COLO829 (cell line): ENCODE measurements at regions not wholly inside any gene's neighbourhood (a gene's known extent, or its start where the extent isn't known, plus 50 kb on each side); places are given as distances from the start of the nearest gene placed in this dataset.
"Not testable (repeated sequence)": the region's sequence is repeated elsewhere in the genome, so short reads cannot be mapped to it uniquely, and the experiment has no call there.

Source experiments
- DNase-seq: peaks from one replicate; pipeline ENCODE4 v3.0.0; 2012; ENCODE audit warnings: low spot score

DNA sequence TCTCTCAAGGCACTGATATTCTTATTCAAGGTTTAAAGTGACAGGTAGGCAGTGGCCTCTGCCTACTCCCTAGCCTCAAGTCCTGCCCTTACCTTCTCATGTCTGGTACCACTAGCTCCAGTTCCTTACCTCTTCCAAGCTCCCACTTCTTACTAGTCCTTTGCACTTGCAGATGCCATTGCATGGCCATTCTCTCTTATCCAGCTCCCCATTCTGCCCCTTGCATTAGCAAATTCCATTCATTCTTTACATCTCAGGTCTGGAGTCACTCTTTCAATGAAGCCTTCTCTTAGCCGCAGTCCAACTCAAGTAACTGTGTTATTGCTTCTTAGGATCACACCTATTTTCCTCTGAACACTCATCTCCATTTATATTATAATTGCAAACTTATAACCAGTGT, 807.1 kb downstream of the EDEM1 start:
- no peak for DNase-seq

GRCh38 chr3:6018456-6018855, 830.9 kb downstream of the EDEM1 start:
- no peak for DNase-seq

DNA sequence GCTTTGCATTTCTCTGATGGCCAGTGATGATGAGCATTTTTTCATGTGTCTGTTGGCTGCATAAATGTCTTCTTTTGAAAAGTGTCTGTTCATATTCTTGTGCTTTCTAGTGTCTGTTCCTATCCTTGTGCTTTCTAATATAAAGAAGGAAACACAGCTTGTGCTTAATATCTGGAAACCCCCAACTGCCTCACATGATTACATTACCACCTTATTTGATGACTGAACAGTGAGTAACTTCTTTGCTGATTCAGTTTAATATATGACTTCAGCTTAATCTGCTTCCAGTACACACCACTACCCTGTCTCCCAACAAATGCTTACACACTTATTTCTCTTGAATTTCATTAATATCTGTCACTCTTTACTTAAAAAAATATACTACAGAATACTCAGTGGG, 835.1 kb downstream of the EDEM1 start:
- DNase-seq = no peak

- DNase-seq = no peak
These were observed 835.9 kb upstream of the GRM7 start for GRCh38 chr3:6025032-6025431.

- not testable (repeated sequence) for DNase-seq
These were observed 830.3 kb upstream of the GRM7 start for GRCh38 chr3:6030648-6031047.

DNA sequence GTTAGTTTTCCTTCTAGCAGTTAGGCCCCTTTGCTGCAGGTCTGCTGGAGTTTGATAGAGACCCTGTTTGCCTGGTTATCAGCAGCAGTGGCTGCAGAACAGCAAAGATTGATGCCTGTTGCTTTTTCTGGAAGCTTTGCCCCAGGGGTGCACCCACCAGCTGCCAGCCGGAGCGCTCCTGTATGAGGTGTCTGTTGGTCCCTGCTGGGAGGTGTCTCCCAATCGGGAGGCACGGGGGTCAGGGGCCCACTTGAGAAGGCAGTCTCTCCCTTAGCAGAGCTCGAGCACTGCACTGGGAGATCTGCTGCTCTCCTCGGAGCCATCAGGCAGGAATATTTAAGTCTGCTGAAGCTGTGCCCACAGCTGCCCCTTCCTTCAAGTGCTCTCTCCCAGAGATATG, 825.3 kb upstream of the GRM7 start:
- DNase-seq = no peak

- no peak for DNase-seq
These were observed 820.9 kb upstream of the GRM7 start for GRCh38 chr3:6039971-6040370.

DNA sequence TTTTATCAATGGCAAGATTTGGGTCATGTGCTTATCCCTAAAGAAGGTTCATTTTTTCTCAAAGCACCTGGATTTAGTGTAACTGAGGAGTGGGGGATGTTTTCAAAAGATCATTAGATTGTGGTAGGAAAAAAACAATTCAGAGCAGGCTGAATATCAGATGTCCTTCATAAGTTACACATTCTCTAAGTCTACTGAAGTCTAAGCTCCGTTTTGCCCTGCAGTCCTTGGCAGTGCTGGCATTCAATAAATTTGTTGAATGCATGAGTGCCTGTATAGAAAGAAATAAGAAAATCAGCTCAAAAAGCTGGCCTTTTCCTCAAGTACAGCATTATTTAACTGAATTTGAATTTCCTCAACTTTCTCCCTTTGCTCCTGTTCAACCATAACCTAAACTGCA, 819.0 kb upstream of the GRM7 start:
- no peak for DNase-seq

GRCh38 chr3:6047016-6047415, 813.9 kb upstream of the GRM7 start:
- DNase-seq = no peak

GRCh38 chr3:6060251-6060650, 800.7 kb upstream of the GRM7 start:
- no peak for DNase-seq

GRCh38 chr3:6062261-6063187, 798.4 kb upstream of the GRM7 start:
- no peak for DNase-seq

GRCh38 chr3:6066397-6066796, 794.5 kb upstream of the GRM7 start:
- DNase-seq = no peak

DNA sequence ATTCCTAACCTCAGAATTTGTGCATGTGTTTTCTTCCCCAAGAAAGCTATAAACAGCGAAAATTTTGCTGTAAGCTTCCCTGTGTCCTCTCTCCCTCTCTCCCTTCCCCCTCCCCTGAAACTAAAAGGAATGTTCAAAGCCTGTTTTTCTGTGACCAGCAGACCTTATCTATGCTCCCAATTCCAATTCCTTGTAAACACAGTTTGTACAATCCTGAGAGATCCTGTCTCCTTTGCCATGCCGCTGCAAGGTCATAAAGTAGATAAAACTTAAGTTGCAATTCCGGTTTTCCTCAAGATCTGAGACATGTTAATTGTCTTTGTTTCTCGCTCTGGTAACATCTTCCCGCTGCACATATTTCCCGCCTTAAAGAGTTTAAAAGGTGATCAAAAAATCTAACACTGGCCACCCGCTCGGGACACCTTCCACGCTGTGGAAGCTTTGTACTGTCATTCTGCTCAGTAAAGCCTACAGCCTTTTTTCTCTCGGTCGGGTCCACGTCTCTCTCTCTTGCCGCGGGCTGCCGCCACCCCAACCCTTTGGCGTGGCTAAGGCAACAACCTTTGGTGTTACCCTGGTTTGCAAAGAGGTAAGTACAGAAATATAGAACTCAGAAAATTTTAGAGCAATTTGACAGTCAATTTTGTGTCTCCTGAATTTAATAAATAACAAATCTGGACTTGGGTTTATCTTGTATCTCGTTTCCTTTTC, 793.9 kb upstream of the GRM7 start:
- DNase-seq = not testable (repeated sequence)

DNA sequence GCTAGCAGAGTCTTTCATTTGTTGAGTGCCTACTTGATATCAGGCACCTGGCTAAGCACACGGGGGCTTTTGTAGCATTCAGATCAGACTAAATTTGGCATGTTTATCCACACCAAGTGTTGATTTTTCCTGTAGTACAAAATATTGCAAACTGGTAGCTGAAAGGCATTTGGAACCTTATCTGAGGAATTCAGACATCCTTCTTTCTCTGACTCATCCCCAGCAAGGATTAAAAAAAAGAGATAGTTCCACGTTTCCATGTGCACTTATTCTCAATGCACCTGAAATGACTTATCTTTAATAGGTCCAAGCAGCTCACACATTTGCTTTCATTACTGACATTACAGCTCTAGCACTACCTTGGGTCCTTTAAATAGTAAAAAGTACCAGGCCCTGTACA, 786.0 kb upstream of the GRM7 start:
- DNase-seq = no peak

GRCh38 chr3:6078436-6078835, 782.5 kb upstream of the GRM7 start:
- no peak for DNase-seq

DNA sequence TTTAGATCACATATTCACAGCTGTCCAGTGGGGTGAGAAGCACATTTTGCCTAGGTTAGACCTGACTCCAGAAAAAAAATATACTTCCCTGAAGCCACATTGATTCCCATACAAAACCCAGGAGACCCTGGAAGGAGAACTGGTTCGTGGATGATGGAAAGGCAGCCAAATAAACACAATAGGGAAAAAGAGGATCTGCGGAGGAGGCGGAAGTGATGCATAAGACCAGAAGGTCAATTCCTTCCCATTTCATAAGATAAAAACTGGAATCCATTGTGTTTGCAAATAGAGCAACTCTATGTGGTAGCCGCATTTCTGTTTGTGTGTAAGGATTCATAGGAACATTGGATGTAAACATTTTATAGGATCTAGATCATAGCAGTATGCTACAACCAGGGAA, 781.9 kb upstream of the GRM7 start:
- DNase-seq = no peak

DNA sequence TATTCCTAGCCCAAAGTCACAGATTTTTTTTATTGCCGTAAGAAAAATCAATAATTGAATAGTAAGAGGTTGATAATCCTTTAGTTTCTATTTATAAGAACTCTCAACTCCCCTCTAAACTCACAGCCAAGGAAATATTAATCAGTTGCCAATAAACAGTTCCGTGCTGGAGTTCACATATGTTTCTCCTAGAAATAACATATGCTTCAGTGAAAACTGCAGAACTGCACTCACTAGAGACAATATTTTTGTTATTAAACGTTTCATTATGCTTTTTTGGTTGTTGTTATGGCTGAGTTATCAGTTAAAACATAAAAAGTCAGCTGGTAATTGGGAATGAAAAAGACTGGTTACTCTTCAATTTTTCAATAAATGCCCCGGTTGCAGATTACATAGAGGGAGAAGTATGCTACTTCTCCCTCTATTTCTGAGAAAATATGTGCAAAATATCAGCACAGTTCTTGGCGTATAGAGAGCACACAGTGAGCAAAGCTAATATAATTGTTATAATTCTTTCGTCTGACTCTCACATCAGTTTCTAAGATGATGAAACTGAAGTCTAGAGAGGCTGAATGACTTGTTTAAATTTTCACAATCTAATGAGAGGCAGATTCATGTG, 781.2 kb upstream of the GRM7 start:
- no peak for DNase-seq

GRCh38 chr3:6088433-6088832, 772.5 kb upstream of the GRM7 start:
- no peak for DNase-seq

GRCh38 chr3:6089780-6090179, 771.1 kb upstream of the GRM7 start:
- no peak for DNase-seq

- no peak for DNase-seq
These were observed 769.7 kb upstream of the GRM7 start for GRCh38 chr3:6091262-6091661.

GRCh38 chr3:6095006-6095405, 765.9 kb upstream of the GRM7 start:
- DNase-seq = no peak

DNA sequence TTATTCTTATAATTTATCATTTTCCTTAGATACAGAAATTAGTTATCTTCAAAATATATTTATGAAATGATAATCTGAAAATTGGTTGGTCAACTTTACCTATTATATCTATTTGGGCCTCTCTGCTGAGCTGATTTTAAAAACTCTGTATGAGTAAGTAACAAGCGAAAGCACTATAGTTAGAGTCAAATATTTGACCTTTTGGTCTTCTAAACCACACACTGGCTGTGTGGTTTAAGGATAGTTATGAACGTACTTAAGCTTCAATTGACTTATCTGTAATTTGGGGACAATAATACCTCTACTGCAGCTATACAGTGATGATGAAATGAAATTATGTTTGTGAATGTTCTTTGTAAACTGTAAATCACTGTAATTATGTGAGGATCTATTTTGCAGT, 763.9 kb upstream of the GRM7 start:
- no peak for DNase-seq

DNA sequence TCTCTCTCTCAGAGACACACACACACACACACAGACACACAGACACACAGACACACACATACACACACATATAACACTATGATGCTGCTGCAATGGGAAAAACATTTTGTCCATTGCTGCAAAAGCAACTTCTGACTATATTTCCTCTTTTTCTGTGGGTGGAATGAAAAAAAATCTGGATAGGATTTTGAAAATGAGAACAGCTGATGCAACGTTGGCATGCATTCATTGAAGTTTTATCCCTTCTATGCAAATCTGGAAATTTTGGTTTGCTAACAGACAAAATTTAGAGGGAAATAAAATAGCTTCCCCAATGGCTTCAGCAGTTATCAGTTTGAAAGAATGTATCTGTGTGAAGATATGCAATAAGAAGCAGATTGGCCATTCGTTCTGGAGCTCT, 763.4 kb upstream of the GRM7 start:
- DNase-seq = no peak
